GM12891 (cell line): ENCODE measurements at regions not wholly inside any gene's neighbourhood (a gene's known extent, or its start where the extent isn't known, plus 50 kb on each side); places are given as distances from the start of the nearest gene placed in this dataset.
"Not testable (repeated sequence)": the region's sequence is repeated elsewhere in the genome, so short reads cannot be mapped to it uniquely, and the experiment has no call there.

Experiments used
- DNase-seq: peaks from one replicate; pipeline ENCODE4 v3.0.0; 2011; ENCODE audit warnings: low spot score; ENCODE audit not compliant: insufficient read length
- FAIRE-seq: peaks from 2 replicates; lab custom pipeline; 2011; peaks lifted over from hg19 to GRCh38; lab: Jason Lieb, UNC
- PAX5 ChIP-seq: IDR thresholded peaks from 2 replicates; pipeline ENCODE4 v1.6.1; 2011; ENCODE audit warnings: low read length, moderate library complexity, mild to moderate bottlenecking; ENCODE audit not compliant: insufficient read depth, severe bottlenecking
- POLR2A ChIP-seq: IDR thresholded peaks from 2 replicates; pipeline ENCODE4 v1.6.1; 2011; ENCODE audit warnings: low read depth, low read length, control low read depth
- POLR2AphosphoS5 ChIP-seq: IDR thresholded peaks from 2 replicates; pipeline ENCODE4 v1.6.1; 2011; ENCODE audit warnings: low read depth, low read length, control low read depth
- POU2F2 ChIP-seq: IDR thresholded peaks from 2 replicates; pipeline ENCODE4 v1.6.1; 2011; ENCODE audit warnings: low read depth, mild to moderate bottlenecking, control low read depth, low read length, moderate library complexity
- SPI1 ChIP-seq: IDR thresholded peaks from 2 replicates; pipeline ENCODE4 v1.6.1; 2011; ENCODE audit warnings: low read depth, low read length, control low read depth
- TAF1 ChIP-seq: IDR thresholded peaks from 2 replicates; pipeline ENCODE4 v1.6.1; 2011; ENCODE audit warnings: low read depth, low read length, control low read depth

GRCh38 chr15:20305015-20305465, 236.6 kb downstream of the GOLGA6L6 start:
- not testable (repeated sequence) for FAIRE-seq, DNase-seq

- FAIRE-seq, DNase-seq: not testable (repeated sequence)
These were observed 237.2 kb downstream of the GOLGA6L6 start for GRCh38 chr15:20304282-20305014.

GRCh38 chr15:20303248-20304171, 238.1 kb downstream of the GOLGA6L6 start:
- not testable (repeated sequence) for FAIRE-seq, DNase-seq

- not testable (repeated sequence) for DNase-seq, FAIRE-seq
These were observed 239.2 kb downstream of the GOLGA6L6 start for GRCh38 chr15:20302141-20303069.

- FAIRE-seq, DNase-seq: not testable (repeated sequence)
These were observed 240.0 kb downstream of the GOLGA6L6 start for GRCh38 chr15:20301471-20302081.

- DNase-seq, FAIRE-seq: not testable (repeated sequence)
These were observed 240.6 kb downstream of the GOLGA6L6 start for GRCh38 chr15:20301041-20301390.

GRCh38 chr15:20300351-20301040, 241.1 kb downstream of the GOLGA6L6 start:
- DNase-seq, FAIRE-seq: not testable (repeated sequence)

GRCh38 chr15:20297603-20298123, 243.9 kb downstream of the GOLGA6L6 start:
- not testable (repeated sequence) for FAIRE-seq, DNase-seq

GRCh38 chr15:20296261-20296660, 245.3 kb downstream of the GOLGA6L6 start:
- not testable (repeated sequence) for DNase-seq

GRCh38 chr15:20295238-20295811, 246.3 kb downstream of the GOLGA6L6 start:
- no peak for DNase-seq
- TF ChIP-seq TAF1 (no peak), SPI1 (no peak), PAX5 (no peak), POLR2AphosphoS5 (no peak), POU2F2 (no peak), POLR2A (no peak)
- no peak for FAIRE-seq

More at GRCh38 chr15:20296261-20296660, 245.3 kb downstream of the GOLGA6L6 start:
- FAIRE-seq, result not testable (repeated sequence)
